Skin of body (tissue), 1 donor: ENCODE measurements at regions not wholly inside any gene's neighbourhood (a gene's known extent, or its start where the extent isn't known, plus 50 kb on each side); places are given as distances from the start of the nearest gene placed in this dataset.
"Not testable (repeated sequence)": the region's sequence is repeated elsewhere in the genome, so short reads cannot be mapped to it uniquely, and the experiment has no call there.

Experiments
- DNase-seq: peaks from one replicate; lab custom pipeline; 2025; lab: John Stamatoyannopoulos, UW

DNA sequence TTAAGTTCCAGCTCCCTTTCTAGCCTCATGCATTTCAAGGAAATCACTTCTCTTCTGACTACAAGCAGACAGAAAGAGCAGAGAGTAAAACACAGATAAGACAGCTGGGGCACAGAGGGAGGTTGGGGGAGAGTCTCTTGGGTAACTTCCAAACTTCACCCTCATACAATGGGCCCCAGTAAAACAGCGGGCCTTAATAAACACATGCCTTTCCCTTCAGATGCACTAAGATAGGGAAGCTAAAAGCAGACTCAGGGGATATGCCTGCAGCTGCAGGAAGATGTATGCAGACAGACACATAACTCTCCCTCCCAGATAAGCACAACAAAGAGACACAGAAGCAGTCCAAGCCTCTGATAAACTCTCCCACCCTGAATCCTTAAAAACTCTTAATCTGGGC lies 717.4 kb upstream of the PCDH15 start:
- not testable (repeated sequence) for DNase-seq

DNA sequence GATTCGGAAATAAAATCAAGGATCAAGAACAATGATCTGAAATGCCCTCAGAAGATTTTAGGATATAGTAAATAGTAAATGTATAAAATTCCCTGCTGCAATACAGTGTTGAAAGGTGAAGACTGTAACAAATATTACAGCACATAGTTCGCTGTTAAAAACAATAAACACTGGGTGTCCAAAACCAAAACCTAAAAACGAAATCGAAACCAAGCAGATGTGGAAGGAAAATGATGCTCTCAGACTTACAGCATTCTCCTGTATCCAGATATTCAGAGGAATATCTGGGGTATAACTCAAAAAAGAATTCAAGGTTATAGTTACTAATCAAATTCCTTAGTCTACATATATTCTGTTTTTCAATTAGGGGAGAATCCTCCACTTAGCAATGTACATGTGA lies 708.1 kb upstream of the PCDH15 start:
- DNase-seq = no peak

DNA sequence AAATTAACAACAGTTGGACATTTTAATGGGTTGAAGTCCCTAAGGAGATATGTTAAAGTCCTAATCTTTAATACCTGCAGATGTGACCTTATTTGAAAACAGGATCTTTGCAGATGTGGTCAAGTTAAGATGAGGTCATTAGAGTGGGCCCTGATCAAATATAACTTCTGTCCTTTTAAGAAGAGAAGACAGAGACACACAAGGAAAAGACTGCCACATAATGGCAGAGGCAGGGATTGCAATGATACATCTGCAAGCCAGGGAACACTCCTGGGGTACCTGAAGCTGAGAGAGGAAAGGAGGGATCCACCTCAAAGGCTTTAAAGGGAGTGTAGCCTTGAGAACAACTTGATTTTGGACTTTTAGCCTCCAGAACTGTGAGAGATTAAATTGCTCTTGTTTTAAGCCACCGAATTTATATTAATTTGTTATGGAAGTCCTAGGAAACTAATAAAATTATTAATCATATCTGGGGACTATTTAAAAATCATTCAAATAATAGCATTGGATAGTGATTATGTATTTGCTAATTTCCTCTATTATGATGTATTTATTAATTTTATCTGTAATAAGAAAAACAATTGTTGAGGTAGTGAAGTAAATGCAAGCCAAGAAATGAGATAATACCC lies 700.0 kb upstream of the PCDH15 start:
- no peak for DNase-seq

DNA sequence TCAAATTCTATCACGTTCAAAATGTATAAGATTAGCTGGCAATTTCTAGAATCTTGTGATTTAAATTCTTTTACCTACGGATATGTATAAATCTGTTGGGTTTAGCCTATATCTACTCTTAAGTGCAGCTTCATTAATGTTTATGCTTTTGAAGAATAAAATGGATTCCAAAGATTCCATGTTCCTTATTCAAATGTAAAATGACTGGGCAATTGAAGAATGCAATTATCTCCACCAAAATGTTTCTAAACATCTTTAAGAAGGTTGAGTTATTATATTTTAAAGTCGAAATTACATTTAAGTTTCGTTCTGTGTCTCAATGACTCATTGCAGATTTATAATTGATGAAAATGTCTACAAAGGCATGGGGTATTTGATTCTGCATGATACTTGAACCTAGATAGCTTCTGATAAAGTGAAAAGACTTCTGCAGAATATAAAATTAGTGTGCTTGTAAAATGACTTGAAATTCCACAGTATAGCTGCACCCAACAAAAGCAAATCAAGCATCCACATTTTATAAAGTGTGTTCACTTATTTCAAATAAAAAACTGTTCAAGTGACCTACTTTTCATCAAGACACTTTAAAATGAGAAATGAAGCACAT lies 697.0 kb upstream of the PCDH15 start:
- no peak for DNase-seq

- no peak for DNase-seq
Observed at GRCh38 chr10:55495555-55495954, 694.5 kb upstream of the PCDH15 start.

- DNase-seq = no peak
Observed at GRCh38 chr10:55491712-55492111, 690.7 kb upstream of the PCDH15 start.

GRCh38 chr10:55485827-55486226 lies 684.8 kb upstream of the PCDH15 start:
- no peak for DNase-seq

- DNase-seq = no peak
Observed at GRCh38 chr10:55476129-55476528, 675.1 kb upstream of the PCDH15 start.

- DNase-seq = no peak
Observed at GRCh38 chr10:55474258-55474657, 673.2 kb upstream of the PCDH15 start.

DNA sequence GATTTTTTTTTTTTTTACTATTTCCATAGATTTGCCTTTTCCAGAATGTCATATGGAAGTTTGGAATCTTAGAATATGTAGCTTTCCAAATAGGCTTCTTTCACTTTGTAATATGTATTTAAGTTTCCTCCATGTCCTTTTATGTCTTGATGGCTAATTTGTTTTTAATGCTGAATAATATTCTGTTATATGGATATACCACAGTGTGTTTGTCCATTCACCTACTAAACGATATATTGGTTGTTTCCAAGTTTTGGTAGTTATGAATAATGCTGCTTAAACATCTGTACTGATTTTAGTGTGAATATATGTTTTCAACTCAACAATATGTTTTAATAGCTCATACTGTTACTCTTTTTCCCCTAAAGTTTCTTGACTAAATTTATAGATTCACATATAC lies 669.8 kb upstream of the PCDH15 start:
- no peak for DNase-seq

GRCh38 chr10:55466806-55467504 lies 665.9 kb upstream of the PCDH15 start:
- no peak for DNase-seq

DNA sequence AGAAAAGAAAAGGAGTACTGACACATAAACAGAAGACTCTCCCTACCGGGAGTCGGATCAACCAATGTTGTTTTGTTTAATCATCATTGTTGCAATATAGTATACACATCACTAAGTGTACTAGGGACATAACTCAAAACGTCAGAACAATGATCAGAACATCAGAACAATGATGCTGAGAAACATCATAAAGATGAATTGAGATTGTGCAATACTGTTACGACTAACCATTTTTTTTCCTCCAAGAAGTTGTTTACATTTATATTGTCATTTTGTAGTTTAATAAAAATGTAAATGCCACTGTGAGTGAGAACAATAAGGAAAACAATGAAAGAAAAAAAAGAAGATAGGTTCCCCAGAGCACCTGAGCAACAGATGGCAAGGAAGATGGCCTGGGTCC lies 663.1 kb upstream of the PCDH15 start:
- DNase-seq = no peak

DNA sequence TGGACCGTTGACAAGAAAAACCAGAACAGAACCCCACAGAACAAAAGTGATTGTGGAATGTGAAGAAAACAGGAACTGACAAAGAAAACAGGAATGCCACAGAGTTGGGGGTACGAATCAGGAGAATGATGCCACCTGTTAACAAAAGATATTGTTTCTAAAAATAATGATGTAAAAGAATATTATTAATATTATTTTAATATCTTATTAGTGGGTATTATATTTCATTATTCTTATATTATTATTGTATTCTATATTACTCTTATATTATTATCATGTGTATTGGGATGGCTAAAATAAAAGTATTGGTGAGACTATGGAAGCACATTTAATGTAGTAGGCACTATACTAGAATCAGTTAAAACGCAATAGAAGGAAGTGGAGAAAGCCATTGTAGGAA lies 659.0 kb upstream of the PCDH15 start:
- DNase-seq = no peak

GRCh38 chr10:55449981-55450380 lies 649.0 kb upstream of the PCDH15 start:
- no peak for DNase-seq

- no peak for DNase-seq
Observed at GRCh38 chr10:55446441-55447002, 645.5 kb upstream of the PCDH15 start.

DNA sequence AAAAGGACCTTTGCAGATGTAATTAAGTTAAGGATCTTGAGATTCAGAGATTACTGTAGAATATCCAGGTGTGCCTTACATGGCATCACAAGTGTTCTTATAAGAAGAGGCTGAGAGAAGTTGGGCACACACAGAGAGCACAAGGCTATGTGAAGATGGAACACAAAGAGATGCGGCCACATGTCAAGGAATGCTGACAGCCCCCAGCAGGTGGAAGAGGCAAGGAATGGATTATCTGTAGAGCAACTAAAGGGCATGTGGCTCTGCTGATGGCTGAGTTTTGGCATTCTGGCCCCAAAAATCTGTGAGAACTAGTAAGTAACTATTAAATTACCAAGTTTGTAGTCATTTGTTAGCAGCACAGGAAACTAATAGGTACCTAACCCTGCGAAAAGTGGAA lies 640.7 kb upstream of the PCDH15 start:
- no peak for DNase-seq

GRCh38 chr10:55426138-55426537 lies 625.1 kb upstream of the PCDH15 start:
- no peak for DNase-seq

GRCh38 chr10:55410415-55410885 lies 609.4 kb upstream of the PCDH15 start:
- peak; percentile 47 for DNase-seq

DNA sequence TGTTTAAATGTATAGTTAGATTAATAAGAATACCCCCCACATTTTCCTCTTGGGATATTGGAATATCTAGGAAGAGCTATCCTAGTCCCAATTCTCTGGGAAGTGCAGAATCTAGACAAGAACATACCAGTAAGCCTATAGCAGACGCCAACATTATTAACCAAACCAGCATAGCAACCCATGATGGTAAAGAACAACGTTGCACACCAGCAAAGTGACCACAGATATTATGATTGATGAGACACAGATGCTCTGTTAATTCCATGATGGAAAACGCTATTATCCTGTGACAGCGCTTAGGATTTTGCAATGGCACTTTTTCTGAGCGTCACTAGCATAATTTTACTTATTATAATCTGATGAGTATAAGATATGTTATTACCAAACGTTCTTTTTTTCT lies 603.1 kb upstream of the PCDH15 start:
- DNase-seq = no peak

DNA sequence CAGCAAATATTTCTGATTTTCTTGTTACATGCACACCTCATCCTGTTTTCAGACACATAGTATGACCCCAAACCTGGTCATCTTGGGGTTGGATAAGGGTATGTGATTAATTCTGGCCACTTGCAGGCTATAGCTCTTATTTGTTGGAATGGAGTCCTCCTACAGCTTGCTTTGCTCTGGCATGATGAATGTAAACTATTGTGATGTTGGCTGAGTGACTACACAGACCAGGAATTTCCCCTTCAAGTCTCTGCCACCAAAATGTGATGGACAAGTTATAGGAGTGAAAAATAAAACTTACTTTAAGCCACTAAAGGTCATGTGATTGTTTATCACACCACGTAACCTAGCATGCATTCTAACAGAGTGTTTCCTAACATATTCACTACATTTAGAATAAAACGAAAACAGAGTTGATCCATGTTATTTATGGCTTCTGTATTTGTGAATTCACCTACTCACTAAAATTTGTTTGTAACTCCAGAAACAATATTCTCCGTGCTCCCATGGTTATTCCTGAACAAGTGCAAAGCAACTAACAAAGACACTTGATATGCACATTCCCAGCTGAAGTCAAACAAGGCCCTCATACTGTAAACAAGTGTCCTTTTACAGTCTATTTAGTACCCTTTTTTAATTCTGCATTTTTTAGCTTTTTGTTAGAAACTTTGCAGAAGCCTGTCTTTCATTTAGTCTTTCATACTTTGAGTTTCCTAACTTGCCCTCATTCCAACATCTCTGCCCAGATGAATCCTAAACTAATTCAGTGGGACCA lies 599.2 kb upstream of the PCDH15 start:
- DNase-seq = no peak

- DNase-seq = no peak
Observed at GRCh38 chr10:55398497-55398882, 597.5 kb upstream of the PCDH15 start.
